Smooth muscle cell (in vitro differentiated cells): ENCODE measurements at regions not wholly inside any gene's neighbourhood (a gene's known extent, or its start where the extent isn't known, plus 50 kb on each side); places are given as distances from the start of the nearest gene placed in this dataset.

Experiments used
- DNase-seq: peaks from one replicate; lab custom pipeline; 2025; ENCODE audit not compliant: unreplicated experiment; lab: John Stamatoyannopoulos, UW
- H2AFZ ChIP-seq: fragments of 200-600 bp; sonication (generic); 2 replicates; pipeline ENCODE4 v1.6.0; 2016; ENCODE audit warnings: antibody characterized with exemption, low read depth, mild to moderate bottlenecking
- H3F3A ChIP-seq: fragments of 200-600 bp; sonication (generic); 2 replicates; pipeline ENCODE4 v1.6.0; 2017; ENCODE audit warnings: antibody characterized with exemption, low read depth
- H3K27ac ChIP-seq: fragments of 200-600 bp; sonication (generic); 2 replicates; pipeline ENCODE4 v1.5.1; 2016; ENCODE audit warnings: low read depth, mild to moderate bottlenecking
- H3K27me3 ChIP-seq: fragments of 200-600 bp; sonication (generic); 2 replicates; pipeline ENCODE4 v1.6.1; 2016; ENCODE audit warnings: low read depth, mild to moderate bottlenecking
- H3K36me3 ChIP-seq: fragments of 200-600 bp; sonication (generic); 2 replicates; pipeline ENCODE4 v1.5.1; 2016; ENCODE audit warnings: low read depth
- H3K4me1 ChIP-seq: fragments of 200-600 bp; sonication (generic); 2 replicates; pipeline ENCODE4 v1.5.1; 2016; ENCODE audit warnings: low read depth
- H3K4me2 ChIP-seq: fragments of 200-600 bp; sonication (generic); 2 replicates; pipeline ENCODE4 v1.6.0; 2016; ENCODE audit warnings: mild to moderate bottlenecking
- H3K4me3 ChIP-seq: fragments of 200-600 bp; sonication (generic); 2 replicates; pipeline ENCODE4 v1.5.1; 2016; ENCODE audit warnings: mild to moderate bottlenecking
- H3K79me2 ChIP-seq: fragments of 200-600 bp; sonication (generic); 2 replicates; pipeline ENCODE4 v1.6.0; 2016; ENCODE audit warnings: low read depth, mild to moderate bottlenecking
- H3K9ac ChIP-seq: fragments of 200-600 bp; sonication (generic); 2 replicates; pipeline ENCODE4 v1.6.0; 2016; ENCODE audit warnings: low read depth
- H3K9me3 ChIP-seq: fragments of 200-600 bp; sonication (generic); replicated peaks from 2 replicates; pipeline ENCODE4 v1.5.1; 2016; ENCODE audit warnings: low read depth
- H4K20me1 ChIP-seq: fragments of 200-600 bp; sonication (generic); 2 replicates; pipeline ENCODE4 v1.6.0; 2016; ENCODE audit warnings: low read depth
- WGBS: methylation state at CpG from one replicate; pipeline ENCODE4 v1.1.7; 2016; ENCODE audit warnings: low lambda C conversion rate; 5-methylcytosine and 5-hydroxymethylcytosine counted together
- TF ChIP-seq, protein P1 (sequence below): fragments of 200-600 bp; sonication (generic); IDR thresholded peaks from 2 replicates; pipeline ENCODE4 v1.5.1; 2017; ENCODE audit warnings: borderline replicate concordance, mild to moderate bottlenecking, antibody characterized with exemption; ENCODE audit not compliant: insufficient read depth, poor library complexity, severe bottlenecking

GRCh38 chr2:6081955-6082624 lies 389.9 kb downstream of the SOX11 start:
- Histone ChIP-seq H3F3A (no peaks in the 10 kb centered on the region), H3K36me3 (no peaks in the 10 kb centered on the region), H4K20me1 (no peaks in the 10 kb centered on the region), H3K4me2 (no peak overlapping the region), H3K79me2 (no peaks in the 10 kb centered on the region), H3K27me3 (no peaks in the 10 kb centered on the region), H3K9ac (no peak overlapping the region), H3K4me1 (peaks cover 26% of the 10 kb centered on the region), H2AFZ (no peak overlapping the region), H3K9me3 (no peaks in the 10 kb centered on the region), H3K4me3 (no peak overlapping the region), H3K27ac (no peak overlapping the region)
- TF ChIP-seq, protein P1, sequence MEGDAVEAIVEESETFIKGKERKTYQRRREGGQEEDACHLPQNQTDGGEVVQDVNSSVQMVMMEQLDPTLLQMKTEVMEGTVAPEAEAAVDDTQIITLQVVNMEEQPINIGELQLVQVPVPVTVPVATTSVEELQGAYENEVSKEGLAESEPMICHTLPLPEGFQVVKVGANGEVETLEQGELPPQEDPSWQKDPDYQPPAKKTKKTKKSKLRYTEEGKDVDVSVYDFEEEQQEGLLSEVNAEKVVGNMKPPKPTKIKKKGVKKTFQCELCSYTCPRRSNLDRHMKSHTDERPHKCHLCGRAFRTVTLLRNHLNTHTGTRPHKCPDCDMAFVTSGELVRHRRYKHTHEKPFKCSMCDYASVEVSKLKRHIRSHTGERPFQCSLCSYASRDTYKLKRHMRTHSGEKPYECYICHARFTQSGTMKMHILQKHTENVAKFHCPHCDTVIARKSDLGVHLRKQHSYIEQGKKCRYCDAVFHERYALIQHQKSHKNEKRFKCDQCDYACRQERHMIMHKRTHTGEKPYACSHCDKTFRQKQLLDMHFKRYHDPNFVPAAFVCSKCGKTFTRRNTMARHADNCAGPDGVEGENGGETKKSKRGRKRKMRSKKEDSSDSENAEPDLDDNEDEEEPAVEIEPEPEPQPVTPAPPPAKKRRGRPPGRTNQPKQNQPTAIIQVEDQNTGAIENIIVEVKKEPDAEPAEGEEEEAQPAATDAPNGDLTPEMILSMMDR, result no peak
- 84% methylated on average over 5 of the region's 5 CpGs for WGBS
- no peak for DNase-seq

DNA sequence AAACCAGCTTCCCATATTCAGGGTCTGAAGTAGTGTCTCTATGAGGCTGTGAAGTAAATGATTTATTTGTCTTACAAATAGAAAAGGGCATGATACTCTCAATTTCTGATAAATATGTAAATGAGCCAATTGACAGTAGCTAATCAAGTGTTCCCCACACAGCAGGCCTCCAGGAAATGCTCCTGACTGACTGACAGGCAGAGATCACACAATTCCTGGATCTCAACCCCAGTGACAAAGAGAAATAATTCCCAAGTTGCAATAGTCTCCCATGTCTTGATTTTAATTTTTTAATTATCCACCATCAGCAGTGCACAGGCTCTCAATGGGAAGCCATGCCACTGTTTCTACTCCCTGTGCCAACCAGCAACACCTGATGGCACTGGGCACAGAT lies 390.4 kb downstream of the SOX11 start:
- Histone ChIP-seq H3K27me3 (no peaks in the 10 kb centered on the region), H3K4me1 (peaks cover 26% of the 10 kb centered on the region), H3K4me3 (no peak overlapping the region), H3K79me2 (no peaks in the 10 kb centered on the region), H3K27ac (no peak overlapping the region), H3K9ac (no peak overlapping the region), H4K20me1 (no peaks in the 10 kb centered on the region), H2AFZ (no peak overlapping the region), H3K4me2 (no peak overlapping the region), H3F3A (no peaks in the 10 kb centered on the region), H3K9me3 (no peaks in the 10 kb centered on the region), H3K36me3 (no peaks in the 10 kb centered on the region)
- TF ChIP-seq, protein P1, result no peak
- DNase-seq, result no peak

GRCh38 chr2:6083136-6083535 lies 391.0 kb downstream of the SOX11 start:
- WGBS, result 92% methylated on average over 2 of the region's 2 CpGs
- no peak overlapping the region for H3K27ac ChIP-seq
- H3K9ac ChIP-seq, result no peak overlapping the region
- H3F3A ChIP-seq, result no peaks in the 10 kb centered on the region
- H3K36me3 ChIP-seq, result no peaks in the 10 kb centered on the region
- H3K79me2 ChIP-seq, result no peaks in the 10 kb centered on the region
- TF ChIP-seq, protein P1, result no peak
- H3K27me3 ChIP-seq, result no peaks in the 10 kb centered on the region
- peaks cover 26% of the 10 kb centered on the region for H3K4me1 ChIP-seq
- H3K4me3 ChIP-seq, result no peak overlapping the region
- H3K4me2 ChIP-seq, result no peak overlapping the region
- no peaks in the 10 kb centered on the region for H3K9me3 ChIP-seq
- H2AFZ ChIP-seq, result no peak overlapping the region
- no peaks in the 10 kb centered on the region for H4K20me1 ChIP-seq
- DNase-seq, result no peak

DNA sequence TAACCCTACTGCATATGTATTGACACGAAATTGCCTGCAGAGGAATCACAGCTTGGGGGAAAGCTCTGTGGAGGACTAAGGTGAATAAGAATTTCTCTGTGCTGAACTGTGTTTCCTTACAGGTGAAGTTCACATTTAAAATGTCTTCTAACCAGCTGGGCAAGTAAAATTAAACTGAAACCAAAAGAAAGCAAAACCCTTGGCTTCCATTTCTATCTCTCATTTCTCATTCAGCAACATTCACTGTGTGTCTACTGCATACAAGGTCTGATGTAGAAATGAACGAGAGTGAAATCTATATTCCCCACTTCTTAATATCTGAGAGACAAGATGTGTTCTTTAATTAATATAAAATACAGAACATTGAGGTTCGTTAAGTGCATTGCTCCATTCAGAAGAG lies 397.3 kb downstream of the SOX11 start:
- Histone ChIP-seq H3K27me3 (no peaks in the 10 kb centered on the region), H3K4me1 (no peaks in the 10 kb centered on the region), H2AFZ (no peak overlapping the region), H3K4me3 (no peak overlapping the region), H3K4me2 (no peak overlapping the region), H4K20me1 (no peaks in the 10 kb centered on the region), H3K36me3 (no peaks in the 10 kb centered on the region), H3K9me3 (no peaks in the 10 kb centered on the region), H3K27ac (no peak overlapping the region), H3K79me2 (no peaks in the 10 kb centered on the region), H3F3A (no peaks in the 10 kb centered on the region), H3K9ac (no peak overlapping the region)
- DNase-seq, result no peak
- WGBS, result 78% methylated on average over 3 of the region's 3 CpGs
- TF ChIP-seq, protein P1, result no peak
